Jurkat, Clone E6-1 (cell line): ENCODE measurements at regions not wholly inside any gene's neighbourhood (a gene's known extent, or its start where the extent isn't known, plus 50 kb on each side); places are given as distances from the start of the nearest gene placed in this dataset.

Experiments used
- DNase-seq: peaks from one replicate; pipeline ENCODE4 v3.0.0-alpha.2; 2011; ENCODE audit warnings: low read depth, low spot score
- H3K4me3 ChIP-seq: 2 replicates; pipeline ENCODE4 v1.5.1; 2011; ENCODE audit warnings: mild to moderate bottlenecking, low read length, control low read depth, moderate library complexity

DNA sequence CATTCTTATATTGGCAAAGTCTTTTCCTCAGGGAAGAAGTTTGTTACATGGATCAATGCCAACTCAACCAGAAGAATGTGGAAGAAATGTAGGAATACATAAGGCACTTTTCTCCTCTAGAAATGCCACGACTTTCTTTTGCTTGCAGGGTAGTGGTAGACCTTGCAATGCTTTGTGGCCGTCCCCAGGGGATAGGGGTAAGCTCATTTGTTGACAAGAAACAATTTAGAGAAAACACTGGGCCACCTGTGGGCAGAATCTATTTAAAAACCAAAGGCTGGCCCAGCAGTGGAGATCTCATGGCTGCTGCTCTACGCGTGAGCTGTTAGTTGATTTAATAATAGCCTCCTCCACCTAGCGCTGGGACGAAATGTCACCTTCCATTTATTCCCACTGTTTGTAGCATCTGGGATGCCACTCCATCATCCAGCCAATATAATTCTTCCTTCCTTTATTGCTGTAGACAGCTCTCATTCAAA is 64.6 kb upstream of the PFN2 start:
- H3K4me3 ChIP-seq: no peak overlapping the region
- DNase-seq: no peak

DNA sequence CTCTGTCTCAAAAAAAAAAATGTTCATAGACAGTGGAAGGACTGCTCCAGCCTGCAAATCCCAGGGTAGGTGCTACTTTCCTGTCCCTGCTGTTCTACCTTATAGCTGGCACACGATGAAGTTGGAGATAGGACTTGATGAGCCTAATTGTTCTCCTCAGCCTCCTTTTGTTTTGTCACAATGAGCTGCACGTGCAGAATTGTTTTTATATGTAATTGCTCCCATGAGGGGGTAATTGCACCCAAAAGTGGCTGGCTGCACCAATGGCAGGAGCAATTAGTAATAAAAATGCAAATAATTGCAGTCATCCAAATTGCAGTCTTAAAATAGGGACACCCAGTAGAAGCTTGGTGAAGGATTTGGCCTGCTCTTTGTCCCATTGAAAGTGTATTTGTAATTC is 63.0 kb upstream of the PFN2 start:
- H3K4me3 ChIP-seq: no peak overlapping the region
- DNase-seq: no peak

GRCh38 chr3:150030841-150031240 is 60.1 kb upstream of the PFN2 start:
- no peak overlapping the region for H3K4me3 ChIP-seq
- DNase-seq: no peak

DNA sequence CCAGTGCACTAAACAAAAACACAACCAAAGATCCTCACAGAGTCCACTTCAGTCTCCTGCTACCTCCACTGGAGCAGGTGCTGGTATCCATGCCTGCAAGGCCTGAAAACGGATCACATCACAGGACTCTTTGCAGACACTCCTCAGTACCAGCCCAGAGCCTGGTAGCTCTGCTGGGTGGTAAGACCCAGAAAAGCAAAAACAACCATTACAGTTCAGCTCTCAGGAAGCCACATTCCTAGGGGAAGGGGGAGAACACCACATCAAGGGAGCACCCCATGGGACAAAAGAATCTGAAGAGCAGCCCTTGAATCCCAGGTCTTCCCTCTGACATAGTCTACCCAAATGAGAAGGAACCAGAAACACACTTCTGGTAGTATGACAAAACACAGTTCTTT is 52.5 kb upstream of the PFN2 start:
- no peak overlapping the region for H3K4me3 ChIP-seq
- no peak for DNase-seq

GRCh38 chr3:150022381-150023238 is 51.9 kb upstream of the PFN2 start:
- H3K4me3 ChIP-seq: no peak overlapping the region
- no peak for DNase-seq

GRCh38 chr3:150020527-150020926 is 49.8 kb upstream of the PFN2 start:
- no peak overlapping the region for H3K4me3 ChIP-seq
- DNase-seq: no peak
